ENCODE measurements at regions not wholly inside any gene's neighbourhood (a gene's known extent, or its start where the extent isn't known, plus 50 kb on each side); places are given as distances from the start of the nearest gene placed in this dataset.
"Not testable (repeated sequence)": the region's sequence is repeated elsewhere in the genome, so short reads cannot be mapped to it uniquely, and the experiment has no call there.

DNA sequence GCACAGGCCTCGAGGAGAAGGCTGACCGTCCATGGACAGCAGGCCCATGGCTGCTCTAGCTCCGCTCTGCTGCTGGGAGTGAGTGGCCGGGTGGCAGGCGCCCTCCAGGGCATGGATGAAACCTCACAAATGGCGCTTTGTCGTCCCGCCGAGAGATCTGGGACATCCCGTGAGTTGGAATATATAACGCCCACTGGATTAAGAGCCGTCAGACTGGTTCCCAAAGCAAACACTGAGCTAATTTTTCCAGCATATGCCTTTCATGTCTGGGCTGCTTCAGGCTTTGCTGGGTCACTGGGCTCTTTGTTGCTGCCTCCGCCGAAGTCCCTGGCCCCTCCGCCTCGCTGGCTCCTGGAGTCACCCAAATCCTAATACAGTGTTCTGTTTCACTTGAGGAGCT lies 266.3 kb downstream of the FOXL1 start:
- no peak for DNase-seq

DNA sequence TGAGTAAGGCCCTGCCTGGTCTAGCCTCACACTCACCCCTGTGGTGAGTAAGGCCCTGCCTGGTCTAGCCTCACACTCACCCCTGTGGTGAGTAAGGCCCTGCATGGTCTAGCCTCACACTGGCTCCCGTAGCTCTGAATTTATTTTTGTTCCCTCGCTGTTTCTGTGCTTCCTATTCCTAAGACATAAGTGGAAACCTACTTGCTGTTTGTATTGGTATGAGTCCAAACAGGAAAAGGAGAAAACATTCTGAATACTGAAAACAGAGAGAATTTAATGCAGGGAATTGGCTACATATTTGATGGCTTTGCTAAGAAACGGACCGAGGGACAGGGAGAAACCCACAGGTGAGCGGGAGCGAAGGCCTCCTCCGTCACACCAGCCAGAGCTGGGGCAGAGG lies 267.8 kb downstream of the FOXL1 start:
- DNase-seq: no peak

- DNase-seq: no peak
Observed at GRCh38 chr16:86848821-86849220, 270.5 kb downstream of the FOXL1 start.

DNA sequence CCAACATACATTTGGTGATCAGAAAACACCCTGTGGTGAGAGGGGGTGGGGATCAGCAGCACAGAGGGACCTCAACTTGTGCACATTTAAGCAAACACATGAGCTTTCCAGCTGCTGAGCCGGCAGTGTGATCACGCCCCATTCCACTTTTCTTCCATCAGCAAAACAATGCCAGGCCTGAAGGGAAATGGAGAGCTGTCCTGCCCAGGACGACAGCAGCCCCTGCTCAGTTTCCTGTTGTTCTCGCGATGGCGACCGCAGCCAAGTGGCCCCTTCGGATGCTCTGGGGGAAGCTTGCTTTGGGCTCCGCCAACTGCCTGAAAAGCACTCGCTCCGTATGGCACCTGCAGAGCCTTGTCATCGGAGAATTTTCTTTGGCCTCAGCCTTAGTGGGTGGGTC lies 272.3 kb downstream of the FOXL1 start:
- no peak for DNase-seq

GRCh38 chr16:86852135-86852534 lies 273.8 kb downstream of the FOXL1 start:
- DNase-seq: no peak

DNA sequence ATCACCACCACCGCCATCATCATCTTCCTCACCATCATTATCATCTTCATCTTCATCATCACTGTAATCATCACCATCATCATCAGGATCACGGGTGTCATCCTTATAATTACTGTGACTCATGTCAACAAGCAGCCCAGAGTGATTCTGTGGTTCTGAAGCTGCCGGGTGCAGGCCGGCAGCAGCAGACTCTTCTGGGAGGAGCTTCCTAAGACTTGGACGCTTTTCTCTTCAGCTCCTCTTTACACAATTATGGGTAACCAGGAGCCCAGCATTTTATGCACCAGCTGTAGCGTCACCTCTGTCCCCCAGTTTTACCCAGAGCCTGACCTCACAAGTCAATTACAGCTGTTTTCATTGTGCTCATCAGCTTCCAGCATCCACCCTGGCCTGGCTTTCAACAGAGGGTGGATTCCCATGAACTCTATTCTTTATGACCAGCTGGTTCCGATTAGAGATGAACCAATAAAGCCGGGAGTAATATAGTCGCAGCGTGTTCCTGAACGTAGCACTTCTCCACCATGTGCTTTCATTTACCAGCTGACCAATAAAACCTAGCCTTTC lies 275.8 kb downstream of the FOXL1 start:
- no peak for DNase-seq

DNA sequence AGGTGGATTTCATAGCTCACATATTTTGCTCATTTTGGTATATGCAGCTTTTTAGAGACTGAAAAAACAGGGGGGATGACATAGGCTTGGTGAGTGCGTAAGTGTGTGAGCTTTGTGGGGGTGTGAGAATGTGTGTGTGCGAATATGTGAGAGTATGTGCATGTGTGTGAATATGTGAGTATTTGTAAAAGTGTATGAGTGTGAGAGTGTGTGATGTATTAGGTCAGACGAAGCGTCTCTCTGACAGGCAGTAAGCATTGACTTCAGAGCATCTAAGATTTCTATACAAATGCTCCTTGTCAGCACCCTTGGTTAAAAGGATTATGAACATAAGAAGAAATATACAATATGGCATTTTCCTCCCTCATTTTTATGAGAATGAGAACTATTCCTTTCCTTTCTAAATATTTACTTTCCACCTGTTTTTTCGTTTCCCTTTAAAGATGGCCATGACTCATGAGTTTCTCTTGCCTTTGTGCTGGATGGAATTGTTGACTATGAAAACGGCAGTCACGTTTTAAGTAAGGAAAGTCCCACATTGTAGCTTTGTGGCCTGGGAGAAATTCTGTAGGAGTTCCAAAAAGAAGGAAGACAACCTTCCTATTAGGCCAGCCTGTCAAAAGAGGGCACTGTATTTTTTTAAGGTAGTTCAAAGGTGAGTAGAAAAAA lies 276.4 kb downstream of the FOXL1 start:
- no peak for DNase-seq

DNA sequence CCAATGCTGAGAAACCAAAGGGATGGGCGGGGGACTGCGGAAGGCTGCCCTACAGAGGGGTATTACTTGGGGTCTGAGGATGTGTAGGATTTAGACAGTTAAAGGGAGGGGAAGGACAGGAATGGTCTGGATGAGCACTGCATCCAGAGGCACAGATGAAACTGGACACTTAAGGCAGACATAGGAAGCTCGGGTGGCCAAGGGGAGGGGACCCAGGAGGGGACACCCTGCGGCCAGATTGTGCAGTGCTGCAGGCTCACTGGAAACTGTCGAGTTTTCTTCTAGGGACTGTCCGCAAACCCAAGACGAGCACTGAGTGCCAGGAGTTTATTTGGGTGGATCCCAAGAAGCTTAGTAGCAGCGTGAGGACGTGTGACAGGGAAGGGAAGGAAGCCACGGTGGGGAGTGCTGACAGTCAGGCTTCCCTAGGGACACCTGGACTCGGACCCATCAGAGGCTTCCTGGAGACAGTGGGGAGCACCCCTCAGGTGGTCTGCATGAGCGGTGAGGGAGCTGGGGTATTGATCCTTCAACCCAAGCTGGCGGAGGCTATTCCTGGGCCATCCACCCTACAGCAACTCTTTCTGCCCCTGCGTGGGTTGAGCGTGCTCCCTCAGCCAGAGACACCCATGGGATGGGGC lies 278.7 kb downstream of the FOXL1 start:
- DNase-seq: no peak

- DNase-seq: no peak
Observed at GRCh38 chr16:86857807-86858206, 279.5 kb downstream of the FOXL1 start.

GRCh38 chr16:86858501-86858900 lies 280.2 kb downstream of the FOXL1 start:
- no peak for DNase-seq

GRCh38 chr16:86861270-86861858 lies 283.0 kb downstream of the FOXL1 start:
- DNase-seq: not testable (repeated sequence)

DNA sequence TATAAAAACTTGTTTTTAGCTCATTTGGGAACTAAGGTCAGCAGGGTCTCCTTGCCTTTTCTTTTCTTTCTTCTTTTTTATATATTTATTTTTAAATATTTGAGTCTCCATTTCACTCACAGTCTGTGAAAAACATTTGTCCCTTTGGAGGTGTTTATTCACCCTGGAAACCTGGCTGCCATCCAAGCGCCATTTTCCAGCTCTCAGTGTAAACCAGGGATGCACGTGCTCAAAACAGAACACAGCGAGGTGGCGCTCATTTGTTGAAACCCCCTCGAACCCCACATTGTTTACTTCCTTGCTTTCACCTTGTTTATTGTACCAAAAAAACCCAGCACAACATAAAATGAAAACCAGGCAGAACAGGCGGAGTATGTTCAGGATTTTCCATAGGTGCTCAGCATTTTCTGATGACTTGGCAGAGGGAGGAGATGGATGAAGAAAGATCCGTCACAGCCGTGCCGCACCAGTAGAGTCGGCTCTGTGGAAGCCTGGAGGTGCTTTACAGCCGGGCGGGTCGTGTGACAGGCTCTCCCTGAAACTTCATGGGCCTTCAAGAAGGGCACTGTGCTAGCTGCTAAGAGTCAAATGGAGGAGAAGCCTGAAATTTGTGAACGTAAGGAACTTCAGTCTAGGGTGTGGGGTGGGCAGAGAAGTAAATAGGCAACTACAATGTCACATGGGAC lies 284.4 kb downstream of the FOXL1 start:
- no peak for DNase-seq

GRCh38 chr16:86863609-86864008 lies 285.3 kb downstream of the FOXL1 start:
- DNase-seq: no peak

DNA sequence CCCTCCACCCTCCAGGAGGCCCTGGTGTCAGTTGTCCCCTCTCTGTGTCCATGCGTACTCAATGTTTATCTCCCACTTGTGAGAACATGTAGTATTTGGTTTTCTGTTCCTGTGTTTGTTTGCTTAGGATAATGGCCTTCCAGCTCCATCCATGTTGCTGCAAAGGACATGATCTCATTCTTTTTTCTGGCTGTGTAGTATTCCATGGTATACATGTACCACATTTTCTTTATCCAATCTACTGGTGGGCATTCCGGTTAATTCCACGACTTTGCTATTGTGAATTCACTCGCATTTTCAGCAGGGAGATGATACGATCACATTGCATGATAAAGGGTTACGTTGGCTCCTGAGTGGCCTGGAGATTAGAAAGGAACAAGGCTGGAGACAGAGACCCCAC lies 286.2 kb downstream of the FOXL1 start:
- DNase-seq: no peak

GRCh38 chr16:86865851-86866662 lies 287.7 kb downstream of the FOXL1 start:
- DNase-seq: no peak

DNA sequence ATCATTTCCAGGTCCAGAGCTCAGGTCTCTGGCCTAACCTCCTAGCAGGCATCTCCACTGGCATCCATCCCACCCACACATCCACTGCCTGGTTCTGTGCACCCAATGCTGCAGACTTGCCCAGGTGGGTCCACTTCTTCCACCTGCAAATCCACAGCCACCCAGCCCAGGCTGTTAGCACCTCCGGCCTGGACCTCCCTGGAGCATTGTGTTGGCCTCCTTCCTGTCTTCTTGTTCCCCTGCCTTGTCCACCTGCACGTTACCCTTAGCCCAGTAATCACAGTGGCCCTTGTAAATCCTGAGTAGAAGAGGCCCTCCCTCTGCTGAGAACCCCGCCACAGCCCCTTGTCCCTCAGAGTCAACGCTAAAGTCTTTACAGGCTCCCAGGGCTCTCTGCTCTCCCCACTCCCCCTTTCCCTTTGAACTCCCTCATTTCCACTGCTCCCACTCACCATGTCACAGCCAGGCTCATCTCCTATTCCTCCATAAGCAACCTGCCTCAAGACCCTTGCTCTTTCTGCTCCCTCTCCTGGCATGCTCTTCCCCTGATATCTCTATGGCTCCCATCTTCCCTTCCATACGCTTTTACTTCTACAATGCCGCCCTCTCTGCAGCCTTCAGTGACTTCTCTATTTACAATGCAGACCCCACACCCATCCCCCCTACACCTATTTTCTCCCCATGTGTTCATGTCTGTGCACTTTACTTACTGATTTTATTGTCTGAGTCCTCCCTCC lies 288.8 kb downstream of the FOXL1 start:
- DNase-seq: no peak

DNA sequence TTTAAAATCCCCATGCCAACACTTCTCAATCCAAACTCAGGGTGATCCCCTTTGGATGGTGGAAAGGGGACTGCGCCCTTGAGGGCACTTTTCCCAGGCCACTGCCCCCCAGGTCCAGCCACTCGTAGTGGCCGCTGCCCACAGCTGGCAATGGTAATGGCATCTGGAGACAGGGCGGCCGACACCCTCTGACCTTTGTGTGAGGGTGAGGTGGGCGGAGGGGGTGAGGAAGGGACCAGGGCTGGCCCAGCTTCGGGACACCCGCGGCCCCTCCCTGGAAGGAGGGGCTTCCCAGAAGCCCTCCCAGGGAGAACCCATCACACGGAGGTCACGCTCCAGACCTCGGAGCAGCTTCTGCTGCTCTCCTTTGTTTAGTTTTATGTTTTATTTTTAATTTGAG lies 289.7 kb downstream of the FOXL1 start:
- no peak for DNase-seq

- DNase-seq: no peak
Observed at GRCh38 chr16:86868786-86869185, 290.4 kb downstream of the FOXL1 start.

DNA sequence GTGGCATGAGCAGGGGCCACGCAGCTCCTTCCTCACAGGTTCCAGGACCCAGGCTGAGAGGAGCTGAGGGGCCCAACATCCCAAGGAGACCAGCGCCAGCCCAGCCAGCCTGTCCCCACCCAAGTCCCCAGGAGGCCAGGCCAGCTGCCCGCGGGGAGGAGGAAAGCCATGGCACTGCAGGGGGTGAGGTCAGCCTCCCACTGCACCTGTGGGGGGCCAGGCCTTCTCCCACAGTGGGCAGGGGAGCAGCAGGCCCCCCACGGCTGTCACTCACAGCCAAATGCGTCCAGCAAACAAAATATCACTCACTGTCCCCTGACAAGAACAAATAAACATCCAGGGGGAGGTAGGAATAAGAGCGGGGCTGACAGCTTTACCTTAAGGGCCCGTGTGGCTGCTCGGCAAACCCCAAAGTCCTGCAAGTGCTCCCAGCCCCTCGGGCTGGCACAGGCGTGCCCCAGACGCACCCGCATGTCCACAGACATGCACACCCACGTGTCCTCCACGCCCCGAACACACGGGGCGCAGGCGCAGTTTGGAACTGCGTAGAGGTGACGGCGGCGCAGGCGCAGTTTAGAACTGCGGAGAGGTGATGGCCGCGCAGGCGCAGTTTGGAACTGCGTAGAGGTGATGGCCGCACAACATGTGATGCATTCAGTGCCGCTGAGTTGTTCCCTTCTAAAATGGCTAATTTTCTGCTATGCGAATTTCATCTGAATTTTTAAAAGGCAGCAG lies 291.1 kb downstream of the FOXL1 start:
- no peak for DNase-seq

- DNase-seq: no peak
Observed at GRCh38 chr16:86870380-86870779, 292.0 kb downstream of the FOXL1 start.

DNA sequence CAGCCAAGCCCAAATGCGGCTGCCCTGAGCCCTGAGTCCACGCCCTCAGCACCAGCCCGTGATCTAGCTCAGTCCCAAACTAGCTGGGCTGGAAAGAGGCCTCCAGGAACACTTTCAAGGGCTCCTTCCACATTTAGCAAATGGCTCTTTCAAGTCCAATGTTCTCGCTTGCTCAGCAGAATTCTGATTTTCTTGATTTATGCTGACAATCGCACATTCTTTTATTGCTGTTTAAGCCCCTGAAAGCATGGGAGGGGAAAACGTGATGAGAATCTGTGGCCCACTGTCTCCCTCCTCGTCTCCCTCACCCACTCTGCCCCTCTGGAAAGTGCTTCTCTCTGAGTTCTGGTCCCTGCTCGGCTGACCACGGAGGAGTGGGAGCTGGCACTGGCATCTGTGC lies 293.8 kb downstream of the FOXL1 start:
- DNase-seq: no peak
